IPS DF 6.9 (cell line): ENCODE measurements at regions not wholly inside any gene's neighbourhood (a gene's known extent, or its start where the extent isn't known, plus 50 kb on each side); places are given as distances from the start of the nearest gene placed in this dataset.

Experiments
- DNase-seq: peaks from one replicate; pipeline ENCODE4 v3.0.0-alpha.2; 2013; ENCODE audit warnings: low read depth, low spot score
- H3K27ac ChIP-seq: one replicate; pipeline ENCODE4 v1.5.1; 2013; ENCODE audit warnings: low read length, control low read depth
- H3K27me3 ChIP-seq: 2 replicates; pipeline ENCODE4 v1.6.1; 2013; ENCODE audit warnings: mild to moderate bottlenecking, low read length; ENCODE audit not compliant: control insufficient read depth, insufficient read depth
- H3K36me3 ChIP-seq: 2 replicates; pipeline ENCODE4 v1.6.1; 2013; ENCODE audit warnings: low read length; ENCODE audit not compliant: control insufficient read depth, insufficient read depth
- H3K4me1 ChIP-seq: 2 replicates; pipeline ENCODE4 v1.6.1; 2013; ENCODE audit warnings: low read length; ENCODE audit not compliant: control insufficient read depth, insufficient read depth
- H3K4me3 ChIP-seq: 2 replicates; pipeline ENCODE4 v1.5.1; 2013; ENCODE audit warnings: mild to moderate bottlenecking, low read length
- H3K9me3 ChIP-seq: 2 replicates; pipeline ENCODE4 v1.6.1; 2013; ENCODE audit warnings: low read length, inconsistent platforms; ENCODE audit not compliant: control insufficient read depth, insufficient read depth
- WGBS: extraction: QIAGEN DNeasy Blood & Tissue Kit; methylation state at CpG from one replicate; pipeline ENCODE4 v1.1.7; 2013; ENCODE audit warnings: mixed read lengths, missing lambda C conversion rate; ENCODE audit not compliant: insufficient read length, insufficient coverage; 5-methylcytosine and 5-hydroxymethylcytosine counted together

GRCh38 chr20:40160097-40160550, 528.9 kb downstream of the MAFB start:
- no CpG with 5 or more reads among the region's 7 CpGs for WGBS
- DNase-seq = peak; percentile 41

GRCh38 chr20:40159276-40159675, 529.8 kb downstream of the MAFB start:
- no peak for DNase-seq
- WGBS = 100% methylated on average over 1 of the region's 5 CpGs
- H3K9me3 ChIP-seq = no peaks in the 10 kb centered on the region

More at GRCh38 chr20:40160097-40160550, 528.9 kb downstream of the MAFB start:
- no peaks in the 10 kb centered on the region for H3K36me3 ChIP-seq
- no peak overlapping the region for H3K4me3 ChIP-seq
- no peak overlapping the region for H3K27ac ChIP-seq
- H3K4me1 ChIP-seq = no peaks in the 10 kb centered on the region
- no peaks in the 10 kb centered on the region for H3K9me3 ChIP-seq
- H3K27me3 ChIP-seq = no peaks in the 10 kb centered on the region

DNA sequence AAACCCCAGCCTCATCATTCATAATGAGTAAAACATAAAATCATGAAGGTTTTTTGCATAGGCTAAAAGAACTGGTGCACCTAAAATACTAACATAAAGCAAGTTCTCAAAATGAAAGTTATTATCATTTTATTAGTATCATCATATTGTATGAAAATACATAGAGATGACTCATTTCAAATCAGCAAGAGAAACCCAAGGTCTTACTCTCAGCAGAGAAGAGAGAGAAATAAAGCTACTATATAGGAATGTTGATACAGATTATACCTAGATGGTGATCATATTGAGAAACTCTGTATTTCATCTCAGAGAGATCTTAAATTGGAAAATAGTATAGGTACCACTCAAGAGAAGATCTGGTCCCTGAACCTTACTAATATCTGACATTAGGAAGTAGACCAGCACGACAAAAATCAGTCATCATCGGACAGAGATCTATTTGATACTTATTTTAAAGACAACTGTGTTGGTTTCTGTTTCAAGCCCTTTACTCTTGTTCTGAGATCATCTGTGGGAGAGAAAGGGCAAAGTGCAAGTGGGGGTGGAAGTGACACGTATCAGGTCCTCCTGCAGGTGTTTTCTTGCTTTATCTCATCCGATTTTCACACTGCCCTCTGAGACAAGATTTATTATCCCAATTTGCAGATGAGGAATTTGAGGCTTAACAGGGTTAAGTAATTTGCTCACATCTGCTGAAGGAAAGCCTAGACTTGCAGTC, 532.3 kb downstream of the MAFB start:
- no CpG with 5 or more reads among the region's 4 CpGs for WGBS
- H3K27me3 ChIP-seq = no peaks in the 10 kb centered on the region
- H3K4me1 ChIP-seq = no peaks in the 10 kb centered on the region
- H3K27ac ChIP-seq = no peak overlapping the region
- no peaks in the 10 kb centered on the region for H3K36me3 ChIP-seq
- no peak for DNase-seq
- no peaks in the 10 kb centered on the region for H3K9me3 ChIP-seq
- H3K4me3 ChIP-seq = no peak overlapping the region

More at GRCh38 chr20:40159276-40159675, 529.8 kb downstream of the MAFB start:
- Histone ChIP-seq H3K4me3 (no peak overlapping the region), H3K4me1 (no peaks in the 10 kb centered on the region), H3K36me3 (no peaks in the 10 kb centered on the region), H3K27ac (no peak overlapping the region), H3K27me3 (no peaks in the 10 kb centered on the region)

GRCh38 chr20:40154514-40154913, 534.5 kb downstream of the MAFB start:
- no peak overlapping the region for H3K4me3 ChIP-seq
- no peaks in the 10 kb centered on the region for H3K9me3 ChIP-seq
- DNase-seq = no peak
- no peaks in the 10 kb centered on the region for H3K27me3 ChIP-seq
- H3K4me1 ChIP-seq = no peaks in the 10 kb centered on the region
- H3K36me3 ChIP-seq = no peaks in the 10 kb centered on the region
- H3K27ac ChIP-seq = no peak overlapping the region
- no CpG with 5 or more reads among the region's 2 CpGs for WGBS

- no peaks in the 10 kb centered on the region for H3K4me1 ChIP-seq
- no peaks in the 10 kb centered on the region for H3K36me3 ChIP-seq
- no peaks in the 10 kb centered on the region for H3K9me3 ChIP-seq
- DNase-seq = no peak
- H3K27ac ChIP-seq = no peak overlapping the region
- no peak overlapping the region for H3K4me3 ChIP-seq
- H3K27me3 ChIP-seq = no peaks in the 10 kb centered on the region
- WGBS = 100% methylated on average over 2 of the region's 7 CpGs
These were observed 540.1 kb downstream of the MAFB start for GRCh38 chr20:40148886-40149285.

DNA sequence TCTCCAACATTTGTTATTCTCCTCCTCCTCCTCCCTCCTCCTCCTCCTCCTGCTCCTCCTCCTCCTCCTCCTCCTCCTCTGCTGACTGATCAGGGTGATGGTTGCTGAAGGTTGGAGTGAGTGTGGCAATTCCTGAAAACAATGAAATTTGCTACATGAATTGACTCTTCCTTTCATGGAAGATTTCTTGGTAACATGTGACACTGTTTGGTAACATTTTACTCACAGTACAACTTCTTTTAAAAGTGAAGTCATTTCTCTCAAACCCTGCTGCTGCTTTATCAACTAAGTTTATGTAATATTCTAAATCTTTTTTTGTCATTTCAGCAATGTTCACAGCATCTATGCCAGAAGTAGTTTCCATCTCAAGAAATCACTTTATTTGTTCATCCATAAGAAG, 543.0 kb downstream of the MAFB start:
- Histone ChIP-seq H3K4me3 (no peak overlapping the region), H3K36me3 (no peaks in the 10 kb centered on the region), H3K4me1 (no peaks in the 10 kb centered on the region), H3K27me3 (no peaks in the 10 kb centered on the region), H3K27ac (no peak overlapping the region), H3K9me3 (no peaks in the 10 kb centered on the region)
- no peak for DNase-seq

GRCh38 chr20:40144581-40144980, 544.5 kb downstream of the MAFB start:
- Histone ChIP-seq H3K27me3 (no peaks in the 10 kb centered on the region), H3K36me3 (no peaks in the 10 kb centered on the region), H3K4me3 (no peak overlapping the region), H3K4me1 (no peaks in the 10 kb centered on the region), H3K27ac (no peak overlapping the region), H3K9me3 (no peaks in the 10 kb centered on the region)
- DNase-seq = no peak
- WGBS = no CpG with 5 or more reads among the region's 4 CpGs

- Histone ChIP-seq H3K4me1 (no peaks in the 10 kb centered on the region), H3K27ac (no peak overlapping the region), H3K27me3 (no peaks in the 10 kb centered on the region; the same call in 1 of the 2 replicates), H3K36me3 (no peaks in the 10 kb centered on the region), H3K9me3 (no peaks in the 10 kb centered on the region), H3K4me3 (no peak overlapping the region)
- no peak for DNase-seq
- WGBS = no CpG with 5 or more reads among the region's 1 CpG
These were observed 554.9 kb downstream of the MAFB start for GRCh38 chr20:40134176-40134575.

- H3K27ac ChIP-seq = no peak overlapping the region
- H3K4me3 ChIP-seq = no peak overlapping the region
- no peaks in the 10 kb centered on the region for H3K4me1 ChIP-seq
- no peak for DNase-seq
- H3K9me3 ChIP-seq = no peaks in the 10 kb centered on the region
- 100% methylated on average over 2 of the region's 2 CpGs for WGBS
- no peaks in the 10 kb centered on the region for H3K27me3 ChIP-seq
- H3K36me3 ChIP-seq = no peaks in the 10 kb centered on the region
These were observed 568.2 kb downstream of the MAFB start for GRCh38 chr20:40120827-40121226.

DNA sequence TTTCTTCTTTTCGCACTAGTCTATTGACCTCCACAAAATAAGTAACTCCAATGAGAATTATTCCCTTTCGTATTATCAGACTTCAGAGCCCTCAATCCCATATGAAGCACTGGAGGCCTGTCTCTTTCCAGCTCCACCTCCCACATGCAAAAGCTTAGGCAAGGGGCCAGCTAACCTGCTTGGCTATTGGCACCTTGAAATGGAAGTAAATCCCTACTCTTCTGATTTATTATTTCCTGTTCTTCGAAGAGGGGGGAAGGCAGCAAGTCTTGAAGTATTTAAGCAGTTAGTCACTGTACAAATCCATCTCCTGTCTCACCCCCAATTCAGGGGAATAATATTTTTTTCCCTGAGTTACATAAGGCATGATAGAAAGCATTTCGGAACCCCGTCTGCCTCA, 577.8 kb downstream of the MAFB start:
- no peak for DNase-seq
- WGBS = no CpG with 5 or more reads among the region's 5 CpGs
- Histone ChIP-seq H3K4me3 (no peak overlapping the region), H3K27me3 (no peaks in the 10 kb centered on the region), H3K4me1 (no peaks in the 10 kb centered on the region), H3K9me3 (no peaks in the 10 kb centered on the region), H3K36me3 (no peaks in the 10 kb centered on the region), H3K27ac (no peak overlapping the region)

GRCh38 chr20:40110311-40110831, 578.7 kb downstream of the MAFB start:
- H3K27me3 ChIP-seq = no peaks in the 10 kb centered on the region
- no peak overlapping the region for H3K4me3 ChIP-seq
- H3K27ac ChIP-seq = no peak overlapping the region
- no CpG with 5 or more reads among the region's 4 CpGs for WGBS
- H3K36me3 ChIP-seq = no peaks in the 10 kb centered on the region
- no peaks in the 10 kb centered on the region for H3K9me3 ChIP-seq
- DNase-seq = no peak
- H3K4me1 ChIP-seq = no peaks in the 10 kb centered on the region
